Mesendoderm (in vitro differentiated cells): ENCODE measurements at regions not wholly inside any gene's neighbourhood (a gene's known extent, or its start where the extent isn't known, plus 50 kb on each side); places are given as distances from the start of the nearest gene placed in this dataset. TPM values are rescaled to one million over a fixed set of nuclear protein-coding genes. Genes with fewer than 3 reads are reported as not detected.
A peak's percentile ranks its signal among the peaks of the same experiment; 100 is the strongest.

Experiments
- DNase-seq: peaks from one replicate; pipeline ENCODE4 v3.0.0; 2013
- H2AK5ac ChIP-seq: 2 replicates; pipeline ENCODE4 v1.6.1; 2013; ENCODE audit warnings: low read length, inconsistent platforms
- H2BK120ac ChIP-seq: 2 replicates; pipeline ENCODE4 v1.6.1; 2013; ENCODE audit warnings: low read depth, mild to moderate bottlenecking, low read length, moderate library complexity, mixed read lengths
- H2BK15ac ChIP-seq: replicated peaks from 2 replicates; pipeline ENCODE4 v1.6.1; 2013; ENCODE audit warnings: low read depth, mild to moderate bottlenecking, moderate library complexity
- H2BK5ac ChIP-seq: 2 replicates; pipeline ENCODE4 v1.6.1; 2013; ENCODE audit warnings: low read length, inconsistent platforms
- H3K18ac ChIP-seq: 2 replicates; pipeline ENCODE4 v1.6.1; 2013; ENCODE audit warnings: mild to moderate bottlenecking, low read length, mixed read lengths
- H3K23ac ChIP-seq: one replicate; pipeline ENCODE4 v1.6.1; 2013; ENCODE audit warnings: low read length
- H3K27ac ChIP-seq: 2 replicates; pipeline ENCODE4 v1.5.1; 2013; ENCODE audit warnings: low read depth, mild to moderate bottlenecking, inconsistent platforms, low read length, moderate library complexity
- H3K27me3 ChIP-seq: 2 replicates; pipeline ENCODE4 v1.6.1; 2013; ENCODE audit warnings: low read length, control low read depth, mild to moderate bottlenecking, inconsistent platforms; ENCODE audit not compliant: insufficient read depth, poor library complexity
- H3K36me3 ChIP-seq: 2 replicates; pipeline ENCODE4 v1.6.1; 2013; ENCODE audit warnings: low read length, inconsistent platforms; ENCODE audit not compliant: control insufficient read depth, insufficient read depth
- H3K4ac ChIP-seq: one replicate; pipeline ENCODE4 v1.6.1; 2013; ENCODE audit warnings: low read depth, mild to moderate bottlenecking, low read length, moderate library complexity
- H3K4me1 ChIP-seq: 2 replicates; pipeline ENCODE4 v1.6.1; 2013; ENCODE audit warnings: low read depth, low read length, inconsistent platforms; ENCODE audit not compliant: control insufficient read depth
- H3K4me2 ChIP-seq: 2 replicates; pipeline ENCODE4 v1.6.1; 2013; ENCODE audit warnings: low read length
- H3K4me3 ChIP-seq: 2 replicates; pipeline ENCODE4 v1.5.1; 2013; ENCODE audit warnings: mild to moderate bottlenecking, low read length
- H3K56ac ChIP-seq: one replicate; pipeline ENCODE4 v1.6.1; 2013; ENCODE audit warnings: low read length
- H3K79me1 ChIP-seq: 2 replicates; pipeline ENCODE4 v1.6.1; 2013; ENCODE audit warnings: low read length, inconsistent platforms
- H3K79me2 ChIP-seq: 2 replicates; pipeline ENCODE4 v1.6.1; 2013; ENCODE audit warnings: mild to moderate bottlenecking, low read length; ENCODE audit not compliant: control insufficient read depth, insufficient read depth
- H3K9ac ChIP-seq: 2 replicates; pipeline ENCODE4 v1.6.1; 2013; ENCODE audit warnings: low read length, inconsistent platforms
- H4K5ac ChIP-seq: one replicate; pipeline ENCODE4 v1.6.1; 2013; ENCODE audit warnings: low read length
- H4K8ac ChIP-seq: one replicate; pipeline ENCODE4 v1.6.1; 2013; ENCODE audit warnings: low read depth, mild to moderate bottlenecking, control low read depth, low read length, moderate library complexity
- WGBS: extraction: QIAGEN DNeasy Blood & Tissue Kit; methylation state at CpG from one replicate; pipeline ENCODE4 v1.1.7; 2013; ENCODE audit warnings: low lambda C conversion rate, missing lambda C conversion rate; ENCODE audit not compliant: insufficient coverage; ENCODE audit errors: extremely low coverage; 5-methylcytosine and 5-hydroxymethylcytosine counted together
- small RNA-seq: library from polyadenylated mRNA; stranded (forward); fragments of <200 nt; extraction: miRNeasy Mini kit (QIAGEN cat#:217004); gene quantifications from one replicate; pipeline ENCODE3, GENCODE V24; 2013; ENCODE audit not compliant: insufficient read depth

GRCh38 chr18:7516266-7517117 is 50.6 kb upstream of the PTPRM start:
- peaks cover 5% of the 10 kb centered on the region for H3K4me1 ChIP-seq
- DNase-seq = no peak
- no peak overlapping the region for H4K5ac ChIP-seq
- H2BK120ac ChIP-seq = no peak overlapping the region
- no peaks in the 10 kb centered on the region for H3K36me3 ChIP-seq
- no peak overlapping the region for H3K4ac ChIP-seq
- H3K4me2 ChIP-seq = no peak overlapping the region
- no peak overlapping the region for H3K56ac ChIP-seq
- no peak overlapping the region for H2BK15ac ChIP-seq
- H3K79me1 ChIP-seq = no peaks in the 10 kb centered on the region
- no peak overlapping the region for H3K4me3 ChIP-seq
- H2AK5ac ChIP-seq = peak overlapping the region; percentile 25
- H4K8ac ChIP-seq = no peak overlapping the region
- H3K9ac ChIP-seq = no peak overlapping the region
- no CpG with 5 or more reads among the region's 9 CpGs for WGBS
- H3K27ac ChIP-seq = no peak overlapping the region
- no peak overlapping the region for H2BK5ac ChIP-seq
- H3K79me2 ChIP-seq = no peaks in the 10 kb centered on the region
- no peak overlapping the region for H3K18ac ChIP-seq
- no peak overlapping the region for H3K23ac ChIP-seq
- no peaks in the 10 kb centered on the region for H3K27me3 ChIP-seq

Small RNAs in the stretch of these regions (small RNA-seq; reads per million reads assigned to genes)
- gene RF00554 = not detected
